ENCODE measurements at regions not wholly inside any gene's neighbourhood (a gene's known extent, or its start where the extent isn't known, plus 50 kb on each side); places are given as distances from the start of the nearest gene placed in this dataset.

GRCh38 chr15:94691169-94691568, 459.8 kb downstream of the MCTP2 start:
- no peak overlapping the region for H3K27ac Mint-ChIP-seq
- DNase-seq = no peak
- no peak overlapping the region for H3K4me3 Mint-ChIP-seq
- no peaks in the 10 kb centered on the region for H3K36me3 Mint-ChIP-seq
- H3K9me3 Mint-ChIP-seq = no peaks in the 10 kb centered on the region
- H3K27me3 Mint-ChIP-seq = no peaks in the 10 kb centered on the region
- H3K4me1 Mint-ChIP-seq = no peaks in the 10 kb centered on the region

GRCh38 chr15:94692710-94693109, 461.3 kb downstream of the MCTP2 start:
- H3K4me1 Mint-ChIP-seq = no peaks in the 10 kb centered on the region
- no peak overlapping the region for H3K4me3 Mint-ChIP-seq
- H3K9me3 Mint-ChIP-seq = no peaks in the 10 kb centered on the region
- no peaks in the 10 kb centered on the region for H3K36me3 Mint-ChIP-seq
- DNase-seq = no peak
- no peaks in the 10 kb centered on the region for H3K27me3 Mint-ChIP-seq
- no peak overlapping the region for H3K27ac Mint-ChIP-seq

- Mint-ChIP-seq H3K36me3 (no peaks in the 10 kb centered on the region), H3K9me3 (no peaks in the 10 kb centered on the region), H3K27me3 (peaks cover 12% of the 10 kb centered on the region), H3K4me3 (no peak overlapping the region), H3K27ac (no peak overlapping the region), H3K4me1 (no peaks in the 10 kb centered on the region)
- DNase-seq = no peak
Observed at GRCh38 chr15:94700211-94700610, 468.9 kb downstream of the MCTP2 start.

GRCh38 chr15:94701281-94701985, 470.1 kb downstream of the MCTP2 start:
- H3K4me1 Mint-ChIP-seq = no peaks in the 10 kb centered on the region
- H3K27me3 Mint-ChIP-seq = peaks cover 20% of the 10 kb centered on the region
- H3K36me3 Mint-ChIP-seq = no peaks in the 10 kb centered on the region
- no peaks in the 10 kb centered on the region for H3K9me3 Mint-ChIP-seq
- no peak overlapping the region for H3K4me3 Mint-ChIP-seq
- DNase-seq = no peak
- no peak overlapping the region for H3K27ac Mint-ChIP-seq

GRCh38 chr15:94703596-94703995, 472.2 kb downstream of the MCTP2 start:
- Mint-ChIP-seq H3K4me1 (no peaks in the 10 kb centered on the region), H3K36me3 (no peaks in the 10 kb centered on the region), H3K27ac (no peak overlapping the region), H3K4me3 (no peak overlapping the region), H3K9me3 (no peaks in the 10 kb centered on the region), H3K27me3 (peaks cover 24% of the 10 kb centered on the region)
- DNase-seq = no peak

GRCh38 chr15:94704421-94704820, 473.1 kb downstream of the MCTP2 start:
- Mint-ChIP-seq H3K36me3 (no peaks in the 10 kb centered on the region), H3K27me3 (peaks cover 25% of the 10 kb centered on the region), H3K4me1 (no peaks in the 10 kb centered on the region), H3K4me3 (no peak overlapping the region), H3K27ac (no peak overlapping the region), H3K9me3 (no peaks in the 10 kb centered on the region)
- DNase-seq = no peak

- H3K4me3 Mint-ChIP-seq = no peak overlapping the region
- no peak for DNase-seq
- peaks cover 29% of the 10 kb centered on the region for H3K27me3 Mint-ChIP-seq
- H3K27ac Mint-ChIP-seq = no peak overlapping the region
- H3K36me3 Mint-ChIP-seq = no peaks in the 10 kb centered on the region
- H3K4me1 Mint-ChIP-seq = no peaks in the 10 kb centered on the region
- H3K9me3 Mint-ChIP-seq = no peaks in the 10 kb centered on the region
Observed at GRCh38 chr15:94704946-94705345, 473.6 kb downstream of the MCTP2 start.

- Mint-ChIP-seq H3K27me3 (peaks cover 30% of the 10 kb centered on the region), H3K4me3 (no peak overlapping the region), H3K36me3 (no peaks in the 10 kb centered on the region), H3K9me3 (no peaks in the 10 kb centered on the region), H3K4me1 (no peaks in the 10 kb centered on the region), H3K27ac (no peak overlapping the region)
- DNase-seq = no peak
Observed at GRCh38 chr15:94709319-94709718, 478.0 kb downstream of the MCTP2 start.

- Mint-ChIP-seq H3K4me1 (no peaks in the 10 kb centered on the region), H3K27me3 (peaks cover 12% of the 10 kb centered on the region), H3K27ac (no peak overlapping the region), H3K36me3 (no peaks in the 10 kb centered on the region), H3K9me3 (no peaks in the 10 kb centered on the region), H3K4me3 (no peak overlapping the region)
- no peak for DNase-seq
Observed at GRCh38 chr15:94722024-94722636, 490.8 kb downstream of the MCTP2 start.

GRCh38 chr15:94723801-94724200, 492.4 kb downstream of the MCTP2 start:
- Mint-ChIP-seq H3K4me3 (no peak overlapping the region), H3K27ac (no peak overlapping the region), H3K9me3 (no peaks in the 10 kb centered on the region), H3K27me3 (peaks cover 7% of the 10 kb centered on the region), H3K4me1 (no peaks in the 10 kb centered on the region), H3K36me3 (no peaks in the 10 kb centered on the region)
- DNase-seq = no peak

- no peaks in the 10 kb centered on the region for H3K36me3 Mint-ChIP-seq
- H3K9me3 Mint-ChIP-seq = no peaks in the 10 kb centered on the region
- H3K27ac Mint-ChIP-seq = no peak overlapping the region
- DNase-seq = no peak
- H3K27me3 Mint-ChIP-seq = peaks cover 4% of the 10 kb centered on the region
- no peak overlapping the region for H3K4me3 Mint-ChIP-seq
- H3K4me1 Mint-ChIP-seq = no peaks in the 10 kb centered on the region
Observed at GRCh38 chr15:94731286-94731685, 499.9 kb downstream of the MCTP2 start.

- no peak overlapping the region for H3K4me3 Mint-ChIP-seq
- H3K27ac Mint-ChIP-seq = no peak overlapping the region
- H3K27me3 Mint-ChIP-seq = peaks cover 4% of the 10 kb centered on the region
- H3K9me3 Mint-ChIP-seq = no peaks in the 10 kb centered on the region
- H3K4me1 Mint-ChIP-seq = no peaks in the 10 kb centered on the region
- no peak for DNase-seq
- H3K36me3 Mint-ChIP-seq = no peaks in the 10 kb centered on the region
Observed at GRCh38 chr15:94734460-94734859, 503.1 kb downstream of the MCTP2 start.

GRCh38 chr15:94736236-94736635, 504.9 kb downstream of the MCTP2 start:
- Mint-ChIP-seq H3K36me3 (no peaks in the 10 kb centered on the region), H3K27ac (no peak overlapping the region), H3K9me3 (no peaks in the 10 kb centered on the region), H3K4me3 (no peak overlapping the region), H3K4me1 (no peaks in the 10 kb centered on the region), H3K27me3 (peaks cover 1% of the 10 kb centered on the region)
- no peak for DNase-seq

GRCh38 chr15:94739639-94740038, 508.3 kb downstream of the MCTP2 start:
- Mint-ChIP-seq H3K4me3 (no peak overlapping the region), H3K27ac (no peak overlapping the region), H3K4me1 (no peaks in the 10 kb centered on the region), H3K9me3 (no peaks in the 10 kb centered on the region), H3K36me3 (no peaks in the 10 kb centered on the region), H3K27me3 (no peaks in the 10 kb centered on the region)
- DNase-seq = no peak

GRCh38 chr15:94740469-94740868, 509.1 kb downstream of the MCTP2 start:
- DNase-seq = no peak
- H3K27ac Mint-ChIP-seq = no peak overlapping the region
- no peaks in the 10 kb centered on the region for H3K4me1 Mint-ChIP-seq
- H3K36me3 Mint-ChIP-seq = no peaks in the 10 kb centered on the region
- H3K4me3 Mint-ChIP-seq = no peak overlapping the region
- no peaks in the 10 kb centered on the region for H3K27me3 Mint-ChIP-seq
- no peaks in the 10 kb centered on the region for H3K9me3 Mint-ChIP-seq

- H3K36me3 Mint-ChIP-seq = no peaks in the 10 kb centered on the region
- no peaks in the 10 kb centered on the region for H3K4me1 Mint-ChIP-seq
- no peaks in the 10 kb centered on the region for H3K27me3 Mint-ChIP-seq
- no peak for DNase-seq
- H3K4me3 Mint-ChIP-seq = no peak overlapping the region
- no peak overlapping the region for H3K27ac Mint-ChIP-seq
- no peaks in the 10 kb centered on the region for H3K9me3 Mint-ChIP-seq
Observed at GRCh38 chr15:94743668-94744067, 512.3 kb downstream of the MCTP2 start.
